ENCODE measurements at regions not wholly inside any gene's neighbourhood (a gene's known extent, or its start where the extent isn't known, plus 50 kb on each side); places are given as distances from the start of the nearest gene placed in this dataset.

DNA sequence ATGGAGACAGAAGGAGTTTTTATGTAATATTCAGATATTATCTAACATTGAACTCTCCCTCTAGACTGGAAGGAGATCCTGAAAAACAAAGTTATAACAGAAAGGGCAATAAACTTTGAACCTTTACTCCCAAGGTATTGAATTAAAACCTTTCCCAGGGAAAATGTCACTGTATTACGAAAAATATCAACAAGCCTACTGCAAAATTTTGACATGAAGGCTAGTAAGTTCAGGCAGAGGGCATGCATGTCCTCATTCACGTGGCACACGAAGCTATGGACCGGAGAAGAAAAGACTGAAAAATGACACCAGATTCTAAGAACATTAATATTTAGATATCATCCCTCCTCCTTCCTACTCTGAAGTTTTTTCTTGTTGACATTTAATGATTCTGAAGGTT, 638.8 kb downstream of the LRRC70 start:
- no peaks in the 10 kb centered on the region for H3K36me3 ChIP-seq (ENCODE audit: control insufficient read depth in 2 of 2, insufficient read depth in 2 of 2, low read length in 1 of 2)
- ChIA-PET RAD21 (ENCODE audit: unreplicated experiment) (no interaction called here), CTCF (interaction anchor here (1.6 kb wide), 1 partner anchor 92 kb away, joined by 3 read pairs; no protein-coding TSS in a partner anchor), SMC1A (ENCODE audit: uncharacterized antibody, unreplicated experiment) (interaction anchor here (1.1 kb wide), 1 partner anchor 14 kb away, joined by 4 read pairs; no protein-coding TSS in a partner anchor), POLR2A (no interaction called here)
- no peaks in the 10 kb centered on the region for H3K4me1 ChIP-seq (ENCODE audit: control insufficient read depth, insufficient read depth, low read length)
- H3K9ac ChIP-seq (ENCODE audit: control insufficient read depth, insufficient read depth, low read length), result no peak overlapping the region
- no peaks in the 10 kb centered on the region for H3K27me3 ChIP-seq (replicated peaks in 1 of 2; ENCODE audit: control insufficient read depth in 2 of 2, insufficient read depth in 2 of 2, low read length in 1 of 2)
- no peak overlapping the region for H3K27ac ChIP-seq (ENCODE audit: control insufficient read depth, insufficient read depth)
- no peaks in the 10 kb centered on the region for H4K20me1 ChIP-seq (ENCODE audit: control insufficient read depth, insufficient read depth)
- no peak for FAIRE-seq
- BruUV-seq (replicated peaks), result no TSS peak
- H3K9me3 ChIP-seq (replicated peaks; ENCODE audit: control insufficient read depth, insufficient read depth, low read length), result no peaks in the 10 kb centered on the region
- no peaks in the 10 kb centered on the region for H3K79me2 ChIP-seq (ENCODE audit: control insufficient read depth, insufficient read depth, low read length)
- no peak overlapping the region for H3K4me3 ChIP-seq
- intact Hi-C loops (cut with micrococcal nuclease; ENCODE audit: unreplicated experiment) (no loop called here), in situ Hi-C loops (cut with MboI) (no loop called here)
- TF ChIP-seq CREM (IDR thresholded peaks at IDR 0.05; ENCODE audit: low read depth) (no peak), SP1 (IDR thresholded peaks at IDR 0.05; ENCODE audit: low read depth, low read length) (no peak), TCF12 (IDR thresholded peaks at IDR 0.05; ENCODE audit: low read depth, low read length) (no peak), MXI1 (IDR thresholded peaks at IDR 0.05; ENCODE audit: low read depth, low read length) (no peak), EGR1 (IDR thresholded peaks at IDR 0.05; ENCODE audit: borderline replicate concordance in 1 of 2, low read depth in 2 of 2, low read length in 2 of 2) (no peak)
- TF ChIP-seq, protein P1, sequence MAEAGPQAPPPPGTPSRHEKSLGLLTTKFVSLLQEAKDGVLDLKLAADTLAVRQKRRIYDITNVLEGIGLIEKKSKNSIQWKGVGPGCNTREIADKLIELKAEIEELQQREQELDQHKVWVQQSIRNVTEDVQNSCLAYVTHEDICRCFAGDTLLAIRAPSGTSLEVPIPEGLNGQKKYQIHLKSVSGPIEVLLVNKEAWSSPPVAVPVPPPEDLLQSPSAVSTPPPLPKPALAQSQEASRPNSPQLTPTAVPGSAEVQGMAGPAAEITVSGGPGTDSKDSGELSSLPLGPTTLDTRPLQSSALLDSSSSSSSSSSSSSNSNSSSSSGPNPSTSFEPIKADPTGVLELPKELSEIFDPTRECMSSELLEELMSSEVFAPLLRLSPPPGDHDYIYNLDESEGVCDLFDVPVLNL (IDR thresholded peaks at IDR 0.05; ENCODE audit: low read depth, low read length), result no peak
- TF ChIP-seq, protein P2, sequence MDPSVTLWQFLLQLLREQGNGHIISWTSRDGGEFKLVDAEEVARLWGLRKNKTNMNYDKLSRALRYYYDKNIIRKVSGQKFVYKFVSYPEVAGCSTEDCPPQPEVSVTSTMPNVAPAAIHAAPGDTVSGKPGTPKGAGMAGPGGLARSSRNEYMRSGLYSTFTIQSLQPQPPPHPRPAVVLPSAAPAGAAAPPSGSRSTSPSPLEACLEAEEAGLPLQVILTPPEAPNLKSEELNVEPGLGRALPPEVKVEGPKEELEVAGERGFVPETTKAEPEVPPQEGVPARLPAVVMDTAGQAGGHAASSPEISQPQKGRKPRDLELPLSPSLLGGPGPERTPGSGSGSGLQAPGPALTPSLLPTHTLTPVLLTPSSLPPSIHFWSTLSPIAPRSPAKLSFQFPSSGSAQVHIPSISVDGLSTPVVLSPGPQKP (IDR thresholded peaks at IDR 0.05; ENCODE audit: low read depth, low read length), result no peak
- TF ChIP-seq, protein P3, sequence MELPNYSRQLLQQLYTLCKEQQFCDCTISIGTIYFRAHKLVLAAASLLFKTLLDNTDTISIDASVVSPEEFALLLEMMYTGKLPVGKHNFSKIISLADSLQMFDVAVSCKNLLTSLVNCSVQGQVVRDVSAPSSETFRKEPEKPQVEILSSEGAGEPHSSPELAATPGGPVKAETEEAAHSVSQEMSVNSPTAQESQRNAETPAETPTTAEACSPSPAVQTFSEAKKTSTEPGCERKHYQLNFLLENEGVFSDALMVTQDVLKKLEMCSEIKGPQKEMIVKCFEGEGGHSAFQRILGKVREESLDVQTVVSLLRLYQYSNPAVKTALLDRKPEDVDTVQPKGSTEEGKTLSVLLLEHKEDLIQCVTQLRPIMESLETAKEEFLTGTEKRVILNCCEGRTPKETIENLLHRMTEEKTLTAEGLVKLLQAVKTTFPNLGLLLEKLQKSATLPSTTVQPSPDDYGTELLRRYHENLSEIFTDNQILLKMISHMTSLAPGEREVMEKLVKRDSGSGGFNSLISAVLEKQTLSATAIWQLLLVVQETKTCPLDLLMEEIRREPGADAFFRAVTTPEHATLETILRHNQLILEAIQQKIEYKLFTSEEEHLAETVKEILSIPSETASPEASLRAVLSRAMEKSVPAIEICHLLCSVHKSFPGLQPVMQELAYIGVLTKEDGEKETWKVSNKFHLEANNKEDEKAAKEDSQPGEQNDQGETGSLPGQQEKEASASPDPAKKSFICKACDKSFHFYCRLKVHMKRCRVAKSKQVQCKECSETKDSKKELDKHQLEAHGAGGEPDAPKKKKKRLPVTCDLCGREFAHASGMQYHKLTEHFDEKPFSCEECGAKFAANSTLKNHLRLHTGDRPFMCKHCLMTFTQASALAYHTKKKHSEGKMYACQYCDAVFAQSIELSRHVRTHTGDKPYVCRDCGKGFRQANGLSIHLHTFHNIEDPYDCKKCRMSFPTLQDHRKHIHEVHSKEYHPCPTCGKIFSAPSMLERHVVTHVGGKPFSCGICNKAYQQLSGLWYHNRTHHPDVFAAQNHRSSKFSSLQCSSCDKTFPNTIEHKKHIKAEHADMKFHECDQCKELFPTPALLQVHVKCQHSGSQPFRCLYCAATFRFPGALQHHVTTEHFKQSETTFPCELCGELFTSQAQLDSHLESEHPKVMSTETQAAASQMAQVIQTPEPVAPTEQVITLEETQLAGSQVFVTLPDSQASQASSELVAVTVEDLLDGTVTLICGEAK (IDR thresholded peaks at IDR 0.05; ENCODE audit: borderline replicate concordance), result no peak
- DNase-seq (ENCODE audit: low read depth, low spot score), result no peak
- no peak overlapping the region for H3K4me2 ChIP-seq (ENCODE audit: control insufficient read depth, insufficient read depth)
- ATAC-seq, result no peak
- 25% methylated on average over 4 of the region's 4 CpGs for WGBS (ENCODE audit: insufficient coverage, insufficient replicate concordance, low lambda C conversion rate, missing lambda C conversion rate)
- no peak overlapping the region for H2AFZ ChIP-seq (ENCODE audit: control insufficient read depth, low read depth, low read length)

All from GM12878 (cell line).